ENCODE measurements at regions not wholly inside any gene's neighbourhood (a gene's known extent, or its start where the extent isn't known, plus 50 kb on each side); places are given as distances from the start of the nearest gene placed in this dataset.
"Not testable (repeated sequence)": the region's sequence is repeated elsewhere in the genome, so short reads cannot be mapped to it uniquely, and the experiment has no call there.

- no peak for DNase-seq (ENCODE audit: low spot score in 2 of 2)
- ATAC-seq (ENCODE audit: low read depth): no peak
- Mint-ChIP-seq H3K36me3 (no peaks in the 10 kb centered on the region), H3K27me3 (peaks cover 1% of the 10 kb centered on the region), H3K27ac (no peak overlapping the region), H3K4me1 (peaks cover 4% of the 10 kb centered on the region), H3K9me3 (no peaks in the 10 kb centered on the region), H3K4me3 (no peak overlapping the region)
Observed at GRCh38 chr4:26059391-26060154, 145.6 kb downstream of the SMIM20 start.

DNA sequence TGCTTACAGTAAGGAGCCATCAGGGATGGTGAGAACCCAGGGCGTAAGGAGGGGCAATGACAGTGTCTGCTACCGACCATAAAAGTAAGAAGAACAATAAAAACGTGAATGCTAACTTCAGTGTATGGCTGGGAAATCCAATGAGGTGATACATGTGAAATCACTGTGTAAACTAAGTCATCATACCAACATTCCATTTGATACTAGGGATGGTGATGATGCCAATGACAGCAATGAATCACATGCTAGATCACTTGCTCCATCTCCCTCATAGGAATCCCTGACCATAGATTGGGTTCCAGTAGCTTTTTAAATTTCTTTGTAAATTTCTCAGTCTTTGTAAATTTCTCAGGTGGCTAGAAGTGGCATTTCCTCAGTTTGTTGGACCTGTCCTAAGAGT is 146.3 kb downstream of the SMIM20 start:
- H3K27ac Mint-ChIP-seq: no peak overlapping the region
- peaks cover 4% of the 10 kb centered on the region for H3K4me1 Mint-ChIP-seq
- ATAC-seq (ENCODE audit: low read depth) (no peak), DNase-seq (ENCODE audit: low spot score in 2 of 2) (no peak)
- H3K36me3 Mint-ChIP-seq: no peaks in the 10 kb centered on the region
- H3K9me3 Mint-ChIP-seq: no peaks in the 10 kb centered on the region
- peaks cover 1% of the 10 kb centered on the region for H3K27me3 Mint-ChIP-seq
- no peak overlapping the region for H3K4me3 Mint-ChIP-seq

DNA sequence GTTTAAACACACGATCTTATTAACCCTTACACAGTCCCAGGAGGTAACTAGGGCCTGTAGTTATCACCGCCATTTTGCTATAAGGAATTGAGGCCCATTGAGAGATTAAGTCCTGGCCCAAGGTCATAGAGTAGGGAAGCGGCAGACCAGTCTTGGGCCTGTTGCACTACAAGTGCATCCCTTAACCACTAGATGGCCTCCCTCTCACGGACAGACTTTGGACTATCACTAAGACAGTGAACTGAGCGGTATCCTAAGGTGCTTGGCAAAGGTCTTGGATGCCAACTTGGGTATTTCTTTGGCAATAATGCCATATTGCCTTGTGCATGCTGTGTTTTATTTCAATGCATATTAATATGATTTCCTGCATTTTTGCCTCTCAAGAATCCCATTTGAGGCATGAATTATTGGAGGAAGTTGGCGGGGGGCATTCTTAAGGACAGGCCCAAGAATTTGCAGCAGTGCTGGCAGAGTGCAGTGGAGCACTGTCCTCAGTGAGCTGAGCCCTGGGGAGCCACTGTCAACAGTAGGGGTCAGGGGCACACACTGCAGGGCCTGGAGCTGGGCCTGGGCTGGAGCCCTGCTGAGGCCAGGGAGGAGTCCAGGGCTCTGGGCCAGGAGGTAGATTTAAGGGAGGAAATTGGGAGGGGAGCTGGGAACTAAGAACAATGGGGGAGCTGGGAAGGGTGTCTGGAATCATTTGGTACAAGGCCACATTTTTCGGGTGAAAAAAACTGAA is 147.4 kb downstream of the SMIM20 start:
- Mint-ChIP-seq H3K4me1 (peaks cover 4% of the 10 kb centered on the region), H3K27ac (no peak overlapping the region), H3K9me3 (no peaks in the 10 kb centered on the region), H3K27me3 (peaks cover 1% of the 10 kb centered on the region), H3K36me3 (no peaks in the 10 kb centered on the region), H3K4me3 (no peak overlapping the region)
- ATAC-seq (ENCODE audit: low read depth) (peak; percentile 69), DNase-seq (ENCODE audit: low spot score in 2 of 2) (no peak)

GRCh38 chr4:26062215-26062614 is 148.2 kb downstream of the SMIM20 start:
- Mint-ChIP-seq H3K27ac (no peak overlapping the region), H3K27me3 (peaks cover 2% of the 10 kb centered on the region), H3K4me3 (no peak overlapping the region), H3K36me3 (no peaks in the 10 kb centered on the region), H3K4me1 (peaks cover 4% of the 10 kb centered on the region), H3K9me3 (no peaks in the 10 kb centered on the region)
- ATAC-seq (ENCODE audit: low read depth) (no peak), DNase-seq (ENCODE audit: low spot score in 2 of 2) (no peak)

- not testable (repeated sequence) for H3K36me3 Mint-ChIP-seq; H3K27me3 Mint-ChIP-seq; ATAC-seq (ENCODE audit: low read depth); H3K9me3 Mint-ChIP-seq; DNase-seq (ENCODE audit: low spot score in 2 of 2); H3K4me3 Mint-ChIP-seq; H3K27ac Mint-ChIP-seq; H3K4me1 Mint-ChIP-seq
Observed at GRCh38 chr4:26064009-26064408, 150.0 kb downstream of the SMIM20 start.

GRCh38 chr4:26065833-26066232 is 151.8 kb downstream of the SMIM20 start:
- Mint-ChIP-seq H3K36me3 (no peaks in the 10 kb centered on the region), H3K27ac (no peak overlapping the region), H3K27me3 (peaks cover 4% of the 10 kb centered on the region), H3K4me1 (no peaks in the 10 kb centered on the region), H3K9me3 (no peaks in the 10 kb centered on the region), H3K4me3 (no peak overlapping the region)
- DNase-seq (ENCODE audit: low spot score in 2 of 2) (no peak), ATAC-seq (ENCODE audit: low read depth) (no peak)

GRCh38 chr4:26067035-26067434 is 153.0 kb downstream of the SMIM20 start:
- Mint-ChIP-seq H3K4me1 (no peaks in the 10 kb centered on the region), H3K27ac (no peak overlapping the region), H3K4me3 (no peak overlapping the region), H3K36me3 (no peaks in the 10 kb centered on the region), H3K9me3 (no peaks in the 10 kb centered on the region), H3K27me3 (peaks cover 4% of the 10 kb centered on the region)
- ATAC-seq (ENCODE audit: low read depth): no peak
- no peak for DNase-seq (ENCODE audit: low spot score in 2 of 2)

DNA sequence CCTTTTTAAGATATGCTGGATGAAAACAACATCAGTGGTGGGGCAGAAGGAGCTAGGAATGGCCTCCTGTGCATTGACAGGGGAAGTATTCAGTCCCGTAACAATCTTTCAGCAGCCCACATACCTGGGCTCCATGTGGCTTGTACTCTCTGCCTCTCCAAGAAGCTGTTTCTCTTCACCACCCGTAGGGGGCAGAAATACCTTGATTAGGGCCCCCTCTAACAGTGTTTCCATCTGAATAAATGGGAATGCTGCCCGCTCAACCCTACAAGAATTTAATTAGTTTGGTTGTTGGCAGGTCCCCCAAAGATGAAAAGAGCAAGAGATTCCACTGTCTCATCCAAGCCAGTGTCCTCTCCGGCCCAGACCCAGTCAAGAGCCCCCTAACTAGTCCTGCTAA is 155.2 kb downstream of the SMIM20 start:
- Mint-ChIP-seq H3K36me3 (no peaks in the 10 kb centered on the region), H3K27me3 (peaks cover 4% of the 10 kb centered on the region), H3K4me3 (no peak overlapping the region), H3K9me3 (no peaks in the 10 kb centered on the region), H3K27ac (no peak overlapping the region), H3K4me1 (peaks cover 2% of the 10 kb centered on the region)
- DNase-seq (ENCODE audit: low spot score in 2 of 2): no peak
- ATAC-seq (ENCODE audit: low read depth): no peak

DNA sequence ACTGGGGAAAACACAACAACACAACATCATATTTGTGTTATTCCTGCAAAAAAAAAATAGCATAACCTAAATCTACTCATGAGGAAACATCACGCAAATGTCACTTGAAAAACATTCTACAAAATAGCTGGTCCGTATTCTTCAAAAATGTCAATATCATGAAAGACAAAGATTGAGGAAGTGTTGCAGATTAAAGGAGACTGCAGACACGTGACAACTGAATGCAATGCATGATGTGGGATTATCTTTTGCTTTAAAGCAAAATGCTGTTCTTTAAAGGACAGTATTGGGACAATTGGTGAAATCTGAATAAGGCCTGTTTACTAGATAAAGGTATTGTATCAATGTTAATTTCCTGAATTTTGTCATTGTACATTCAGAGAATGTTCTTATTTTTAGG is 157.7 kb downstream of the SMIM20 start:
- no peak for DNase-seq (ENCODE audit: low spot score in 2 of 2)
- Mint-ChIP-seq H3K27me3 (peaks cover 4% of the 10 kb centered on the region), H3K4me1 (peaks cover 22% of the 10 kb centered on the region), H3K27ac (peak overlapping the region; percentile 99), H3K9me3 (peaks cover 1% of the 10 kb centered on the region), H3K4me3 (no peak overlapping the region), H3K36me3 (no peaks in the 10 kb centered on the region)
- no peak for ATAC-seq (ENCODE audit: low read depth)

DNA sequence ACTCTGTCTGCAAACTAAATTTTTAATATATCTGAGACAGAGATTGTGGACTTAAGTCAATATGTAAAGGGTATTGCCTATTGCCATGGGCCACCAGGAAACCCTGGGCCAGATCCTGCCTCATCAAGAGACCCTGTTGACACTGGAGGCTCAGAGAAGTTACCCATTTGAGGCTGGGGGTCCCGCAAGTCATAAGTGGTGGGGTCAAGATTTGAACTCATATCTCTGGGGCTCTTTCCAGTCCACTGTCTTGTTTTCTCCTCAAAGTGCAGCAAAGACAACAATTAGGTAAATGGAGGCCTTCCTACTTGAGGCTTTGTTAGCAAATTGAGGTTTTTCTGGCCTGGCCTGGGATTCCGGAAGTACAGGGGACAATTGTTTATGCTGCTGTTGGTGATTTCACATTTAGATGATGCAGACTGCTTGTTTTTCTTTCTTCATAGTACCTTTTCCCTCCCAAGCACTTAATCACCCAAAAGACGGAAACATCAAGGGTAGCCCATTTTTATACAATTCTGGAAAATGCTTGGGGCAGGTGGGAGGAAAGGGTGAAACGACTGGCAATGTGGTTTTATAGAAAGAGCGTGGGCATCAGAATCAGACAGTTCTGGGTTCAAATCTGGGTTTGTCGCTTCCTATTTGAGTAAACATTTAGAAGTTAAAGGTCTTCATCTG is 160.0 kb downstream of the SMIM20 start:
- DNase-seq (ENCODE audit: low spot score in 2 of 2) (no peak), ATAC-seq (ENCODE audit: low read depth) (no peak)
- Mint-ChIP-seq H3K27ac (peak overlapping the region; percentile 99), H3K9me3 (peaks cover 1% of the 10 kb centered on the region), H3K4me3 (no peak overlapping the region), H3K27me3 (no peaks in the 10 kb centered on the region), H3K36me3 (no peaks in the 10 kb centered on the region), H3K4me1 (peaks cover 22% of the 10 kb centered on the region)

DNA sequence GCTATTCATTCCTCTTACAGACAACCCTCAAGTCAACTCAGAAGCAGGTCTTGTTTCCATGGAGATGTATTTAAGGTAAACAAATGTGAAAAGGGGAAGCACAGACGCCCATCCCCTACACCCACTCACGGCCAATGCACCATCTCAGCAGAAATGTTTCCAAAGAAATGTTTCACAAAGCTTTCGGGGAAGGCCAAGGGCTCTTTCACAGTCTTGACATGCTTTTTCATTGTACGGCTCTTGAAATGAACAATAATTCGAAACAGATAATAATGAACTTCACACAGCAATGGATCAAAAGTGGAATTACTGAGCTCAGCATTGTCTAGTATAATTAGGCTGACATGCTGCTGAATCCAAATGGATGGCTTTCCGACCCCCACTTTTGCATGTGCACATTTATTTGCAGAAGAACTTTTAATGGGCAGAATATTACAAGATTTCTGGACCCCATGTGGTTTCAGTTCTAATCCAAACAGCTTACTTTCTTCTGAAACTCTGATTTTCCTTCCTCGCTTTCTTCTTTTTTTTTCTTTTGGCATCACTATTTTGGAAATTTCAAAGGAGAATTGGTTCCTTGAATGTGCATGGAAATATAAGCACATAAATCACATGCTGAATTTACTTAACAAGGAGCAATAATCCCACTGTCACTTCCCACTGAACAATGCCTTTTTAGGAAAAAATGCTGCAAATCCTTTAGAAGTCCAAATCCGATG is 160.9 kb downstream of the SMIM20 start:
- Mint-ChIP-seq H3K4me1 (peaks cover 22% of the 10 kb centered on the region), H3K36me3 (no peaks in the 10 kb centered on the region), H3K4me3 (peak overlapping the region; percentile 21), H3K27ac (peak overlapping the region; percentile 99), H3K9me3 (peaks cover 1% of the 10 kb centered on the region), H3K27me3 (no peaks in the 10 kb centered on the region)
- peak; percentile 95 for ATAC-seq (ENCODE audit: low read depth)
- DNase-seq (ENCODE audit: low spot score in 2 of 2): peak; percentile 37 to 70

- no peak for DNase-seq (ENCODE audit: low spot score in 2 of 2)
- no peak overlapping the region for H3K4me3 Mint-ChIP-seq
Observed at GRCh38 chr4:26075583-26075982, 161.6 kb downstream of the SMIM20 start.

DNA sequence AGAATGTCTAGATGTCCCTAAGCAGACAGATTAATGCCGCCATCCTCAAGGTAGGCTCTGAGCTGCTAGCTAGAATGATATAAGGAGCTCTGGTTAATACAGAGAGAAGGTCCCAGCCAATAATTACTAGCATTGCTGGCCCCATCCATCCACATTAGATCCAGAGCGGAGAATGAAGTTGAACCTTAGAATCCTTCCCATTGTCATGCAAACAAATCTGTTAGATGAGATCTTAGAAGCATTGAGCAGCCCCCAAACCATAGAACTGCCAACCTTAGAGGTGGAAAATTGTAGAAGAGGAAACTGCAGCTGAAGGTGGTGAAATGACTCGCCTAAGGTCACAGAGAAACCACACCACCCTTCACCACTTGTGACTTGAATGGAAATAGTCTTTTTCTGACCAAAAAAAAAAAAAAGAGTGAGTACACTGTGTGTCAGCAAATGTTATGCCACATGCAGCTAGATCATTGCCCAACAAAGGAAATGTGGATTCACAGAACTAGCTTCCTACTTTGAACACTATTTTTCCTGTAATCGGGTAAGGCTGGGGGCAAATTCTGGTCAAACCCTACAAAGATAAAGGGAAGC is 162.1 kb downstream of the SMIM20 start:
- Mint-ChIP-seq H3K27me3 (peaks cover 3% of the 10 kb centered on the region), H3K27ac (peak overlapping the region; percentile 99), H3K36me3 (no peaks in the 10 kb centered on the region), H3K4me1 (peaks cover 22% of the 10 kb centered on the region), H3K9me3 (peaks cover 1% of the 10 kb centered on the region), H3K4me3 (peak overlapping the region; percentile 2)
- peak; percentile 20 for ATAC-seq (ENCODE audit: low read depth)
- DNase-seq (ENCODE audit: low spot score in 2 of 2): no peak

More at GRCh38 chr4:26075583-26075982, 161.6 kb downstream of the SMIM20 start:
- no peak for ATAC-seq (ENCODE audit: low read depth)
- Mint-ChIP-seq H3K27me3 (peaks cover under 1% of the 10 kb centered on the region), H3K36me3 (no peaks in the 10 kb centered on the region), H3K9me3 (peaks cover 1% of the 10 kb centered on the region), H3K4me1 (peaks cover 22% of the 10 kb centered on the region), H3K27ac (peak overlapping the region; percentile 99)
